ENCODE measurements at regions not wholly inside any gene's neighbourhood (a gene's known extent, or its start where the extent isn't known, plus 50 kb on each side); places are given as distances from the start of the nearest gene placed in this dataset.
A peak's percentile ranks its signal among the peaks of the same experiment; 100 is the strongest.

GRCh38 chr5:57394421-57395210 is 88.0 kb downstream of the ACTBL2 start (continued):
- TF ChIP-seq CHD4 (IDR thresholded peaks at IDR 0.05; ENCODE audit: borderline replicate concordance) (no peak), CHD2 (IDR thresholded peaks at IDR 0.05; ENCODE audit: low read length, partially characterized antibody) (no peak), NR3C1 (IDR thresholded peaks at IDR 0.05) (no peak), JUNB (IDR thresholded peaks at IDR 0.05) (no peak), KDM5A (IDR thresholded peaks at IDR 0.05) (no peak), CBX2 (IDR thresholded peaks at IDR 0.05; ENCODE audit: borderline replicate concordance, low read depth) (no peak)

GRCh38 chr5:57386958-57387357 is 95.7 kb downstream of the ACTBL2 start:
- ChIA-PET POLR2A (no interaction called here), CTCF (interaction anchor here (1.0 kb wide), 1 partner anchor 1074 kb away, joined by 3 read pairs; no protein-coding TSS in a partner anchor)
- FAIRE-seq (no peak), DNase-seq (ENCODE audit: low read depth in 1 of 2, low spot score in 1 of 2) (peak in 1 of 2 experiments; percentile 12), ATAC-seq (no peak)
- H3K27ac ChIP-seq, result no peak overlapping the region
- H3K4me1 ChIP-seq, result peaks cover 19% of the 10 kb centered on the region
- H3K9me3 ChIP-seq, result no peaks in the 10 kb centered on the region
- no peak overlapping the region for H3K4me2 ChIP-seq
- TF ChIP-seq MAFK (IDR thresholded peaks at IDR 0.05; ENCODE audit: partially characterized antibody) (no peak), REST (IDR thresholded peaks at IDR 0.05) (peak; percentile 68)
- 44% methylated on average over 2 of the region's 2 CpGs for WGBS (ENCODE audit: missing lambda C conversion rate)
- H3K4me3 ChIP-seq, result no peak overlapping the region

GRCh38 chr5:57383093-57383861 is 99.3 kb downstream of the ACTBL2 start:
- DNase-seq (ENCODE audit: low read depth in 1 of 2, low spot score in 1 of 2), result peak; percentile 85
- CTCF ChIA-PET, result interaction anchor here (0.6 to 1.6 kb wide), 25 partner anchors 9 to 1077 kb away, joined by 3 to 6 read pairs (median 3); no protein-coding TSS in a partner anchor
- FAIRE-seq, result no peak
- WGBS (ENCODE audit: missing lambda C conversion rate), result 2% methylated on average over 9 of the region's 9 CpGs
- H3K9me3 ChIP-seq, result no peaks in the 10 kb centered on the region
- ATAC-seq, result peak; percentile 100
- H3K27ac ChIP-seq, result peak overlapping the region; percentile 80 to 88
- POLR2A ChIA-PET, result interaction anchor here (1.1 kb wide), 2 partner anchors 15 to 52 kb away, joined by 3 to 4 read pairs; no protein-coding TSS in a partner anchor
- peak overlapping the region; percentile 76 for H3K4me2 ChIP-seq
- H3K4me1 ChIP-seq, result peaks cover 19% of the 10 kb centered on the region
- peak overlapping the region; percentile 30; the same call in 1 of the 3 replicates for H3K4me3 ChIP-seq
- TF ChIP-seq EP300 (IDR thresholded peaks at IDR 0.05) (peak; percentile 9 to 54; a peak in 3 of 5 replicates), PBX3 (IDR thresholded peaks at IDR 0.05) (no peak), KDM5A (IDR thresholded peaks at IDR 0.05) (no peak), HMGXB4 (CRISPR knock-in tag; IDR thresholded peaks at IDR 0.05; ENCODE audit: borderline replicate concordance) (no peak), ATOH8 (CRISPR knock-in tag; IDR thresholded peaks at IDR 0.05; ENCODE audit: low read depth) (no peak), CHD2 (IDR thresholded peaks at IDR 0.05; ENCODE audit: low read length, partially characterized antibody) (no peak), HOXB5 (CRISPR knock-in tag; IDR thresholded peaks at IDR 0.05) (no peak), BCL3 (IDR thresholded peaks at IDR 0.05) (no peak; the same call in 2 of the 3 replicates), EHF (CRISPR knock-in tag; IDR thresholded peaks at IDR 0.05) (no peak), MAX (IDR thresholded peaks at IDR 0.05) (no peak), RFX5 (IDR thresholded peaks at IDR 0.05) (no peak), MYC (IDR thresholded peaks at IDR 0.05; ENCODE audit: borderline replicate concordance, low read length) (no peak), ESRRA (IDR thresholded peaks at IDR 0.05; ENCODE audit: borderline replicate concordance, low read length) (no peak), HDAC2 (IDR thresholded peaks at IDR 0.05) (no peak), CHD4 (IDR thresholded peaks at IDR 0.05; ENCODE audit: borderline replicate concordance) (no peak), EHMT2 (IDR thresholded peaks at IDR 0.05; ENCODE audit: low read depth) (no peak), NPAS2 (CRISPR knock-in tag; IDR thresholded peaks at IDR 0.05; ENCODE audit: borderline replicate concordance) (no peak), HOXB13 (CRISPR knock-in tag; IDR thresholded peaks at IDR 0.05; ENCODE audit: low read depth) (no peak)
